HepG2 (cell line): ENCODE measurements at regions not wholly inside any gene's neighbourhood (a gene's known extent, or its start where the extent isn't known, plus 50 kb on each side); places are given as distances from the start of the nearest gene placed in this dataset.

ENCODE experiments used
- ATAC-seq: fragments of 200-7000 bp; cut with Tn5 transposase; 3 replicates; pipeline ENCODE4 v1.9.1; 2020; ENCODE audit warnings: mild to moderate bottlenecking, moderate library complexity
- BruUV-seq: library from RNA; stranded (reverse); fragments of 400-500 nt; replicated peaks from 2 replicates; lab custom pipeline; 2021; lab: Mats Ljungman, UMichigan
- CTCF ChIA-PET: fragments of 300-600 bp; formaldehyde crosslinking; extraction: SDS; loops from one replicate; lab custom pipeline; 2021; ENCODE audit warnings: low total read pairs, inconsistent platforms, low intra/inter-chr PET ratio; lab: Yijun Ruan, JAX
- POLR2A ChIA-PET: fragments of 350-600 bp; sonication (Branson Sonifier 250); formaldehyde crosslinking; loops from one replicate; lab custom pipeline; 2020; ENCODE audit warnings: antibody characterized with exemption, inconsistent platforms; lab: Yijun Ruan, JAX
- DNase-seq: peaks from one replicate; pipeline ENCODE4 v3.0.0-alpha.2; 2015; ENCODE audit warnings: low spot score
- FAIRE-seq: peaks from 3 replicates; lab custom pipeline; 2011; peaks lifted over from hg19 to GRCh38; lab: Jason Lieb, UNC
- H2AFZ ChIP-seq: one replicate; pipeline ENCODE4 v1.6.1; 2011; ENCODE audit warnings: low read length, inconsistent platforms
- H3K27ac ChIP-seq: fragments of 300-600 bp; 3 replicates; pipeline ENCODE4 v1.8.0; 2011; ENCODE audit warnings: mixed run types, mild to moderate bottlenecking, mixed read lengths, low read length, inconsistent platforms; ENCODE audit not compliant: insufficient read depth; ENCODE audit errors: extremely low read length
- H3K27me3 ChIP-seq, 2 experiments: fragments of 200-600 bp in 1 of 2; 2 replicates in 1 of 2; 3 replicates in 1 of 2; pipeline versions ENCODE4 v1.6.0 to v1.8.0; 2011; ENCODE audit warnings: low read length in 2 of 2, mild to moderate bottlenecking in 2 of 2, moderate library complexity in 2 of 2, inconsistent platforms in 1 of 2; ENCODE audit not compliant: insufficient read depth in 2 of 2, control insufficient read depth in 1 of 2
- H3K36me3 ChIP-seq, 2 experiments: fragments of 200-600 bp in 1 of 2; replicated peaks in 1 of 2; 2 replicates in 1 of 2; 3 replicates in 1 of 2; pipeline versions ENCODE4 v1.5.1 to v1.8.0; 2011; ENCODE audit warnings: low read length in 2 of 2, inconsistent platforms in 1 of 2; ENCODE audit not compliant: insufficient read depth in 2 of 2, control insufficient read depth in 1 of 2
- H3K4me1 ChIP-seq: 2 replicates; pipeline ENCODE4 v1.5.1; 2012; ENCODE audit warnings: low read length, inconsistent platforms; ENCODE audit not compliant: insufficient read depth
- H3K4me2 ChIP-seq: 2 replicates; pipeline ENCODE4 v1.6.0; 2011; ENCODE audit warnings: low read depth, low read length, inconsistent platforms
- H3K4me3 ChIP-seq, 3 experiments: fragments of 200-600 bp in 1 of 3; sonication (generic), shearing (Covaris generic) in 1 of 3; replicated peaks in 1 of 3; 2 replicates each; pipeline ENCODE4 v1.5.1; 2011 to 2016; ENCODE audit warnings: low read length in 3 of 3, inconsistent platforms in 2 of 3, low read depth in 2 of 3, mild to moderate bottlenecking in 2 of 3, control low read depth in 1 of 3, mixed read lengths in 1 of 3; ENCODE audit not compliant: insufficient read depth in 1 of 3
- H3K79me2 ChIP-seq: one replicate; pipeline ENCODE4 v1.6.1; 2011; ENCODE audit warnings: low read length, inconsistent platforms; ENCODE audit not compliant: insufficient read depth
- H3K9ac ChIP-seq: 2 replicates; pipeline ENCODE4 v1.6.0; 2011; ENCODE audit warnings: mild to moderate bottlenecking, low read depth, low read length, inconsistent platforms; ENCODE audit not compliant: insufficient read depth
- H3K9me3 ChIP-seq: 2 replicates; pipeline ENCODE4 v1.5.1; 2012; ENCODE audit warnings: mild to moderate bottlenecking, low read length
- H4K20me1 ChIP-seq: 2 replicates; pipeline ENCODE4 v1.6.0; 2011; ENCODE audit warnings: inconsistent platforms, mild to moderate bottlenecking, low read length, moderate library complexity; ENCODE audit not compliant: insufficient read depth
- CENPX ChIP-seq: sonication (generic); formaldehyde crosslinking; IDR thresholded peaks from 2 replicates; pipeline ENCODE4 v1.9.0; 2021; ENCODE audit warnings: mild to moderate bottlenecking, missing genetic modification reagents, moderate library complexity
- CHD4 ChIP-seq: fragments of 200-600 bp; sonication (generic); IDR thresholded peaks from 2 replicates; pipeline ENCODE4 v1.7.0; 2017; ENCODE audit warnings: mild to moderate bottlenecking, low read length, borderline replicate concordance
- FOXM1 ChIP-seq: sonication (generic); formaldehyde crosslinking; IDR thresholded peaks from 2 replicates; pipeline ENCODE4 v1.5.0; 2020; ENCODE audit warnings: missing genetic modification reagents
- HDAC6 ChIP-seq: fragments of 200-600 bp; sonication (generic); IDR thresholded peaks from 2 replicates; pipeline ENCODE4 v1.7.0; 2017; ENCODE audit warnings: mild to moderate bottlenecking, antibody characterized with exemption, low read length, low read depth
- KDM5B ChIP-seq: sonication (generic); formaldehyde crosslinking; IDR thresholded peaks from 2 replicates; pipeline ENCODE4 v1.4.0; 2020; ENCODE audit warnings: missing genetic modification reagents, mild to moderate bottlenecking, borderline replicate concordance
- KLF9 ChIP-seq: IDR thresholded peaks from 2 replicates; pipeline ENCODE4 v1.6.1; 2016; ENCODE audit warnings: low read depth
- NCOA1 ChIP-seq: sonication (generic); formaldehyde crosslinking; IDR thresholded peaks from 2 replicates; pipeline ENCODE4 v1.9.0; 2021; ENCODE audit warnings: missing genetic modification reagents
- NFIC ChIP-seq: IDR thresholded peaks from 2 replicates; pipeline ENCODE4 v1.6.1; 2012; ENCODE audit warnings: mild to moderate bottlenecking, low read length, inconsistent platforms
- PHB2 ChIP-seq: fragments of 450-650 bp; IDR thresholded peaks from 2 replicates; pipeline ENCODE4 v1.6.1; 2018; ENCODE audit not compliant: partially characterized antibody
- SKIL ChIP-seq: sonication (generic); formaldehyde crosslinking; IDR thresholded peaks from 2 replicates; pipeline ENCODE4 v1.8.0; 2022; ENCODE audit warnings: missing genetic modification reagents, mild to moderate bottlenecking, moderate library complexity, borderline replicate concordance
- SP1 ChIP-seq, 2 experiments: fragments of 450-650 bp in 1 of 2; sonication (generic) in 1 of 2; formaldehyde crosslinking in 1 of 2; IDR thresholded peaks; 2 replicates each; pipeline versions ENCODE4 v1.4.0 to v1.6.1; 2016 to 2020; ENCODE audit warnings: missing genetic modification reagents in 1 of 2
- TEAD2 ChIP-seq: sonication (generic); formaldehyde crosslinking; IDR thresholded peaks from 2 replicates; pipeline ENCODE4 v1.9.0; 2021; ENCODE audit warnings: missing genetic modification reagents
- TRIM22 ChIP-seq: fragments of 450-650 bp; IDR thresholded peaks from 2 replicates; pipeline ENCODE4 v1.6.1; 2017
- ZFP37 ChIP-seq: sonication (generic); formaldehyde crosslinking; IDR thresholded peaks from 2 replicates; pipeline ENCODE4 v1.4.0; 2020; ENCODE audit warnings: missing genetic modification reagents, borderline replicate concordance
- ZFX ChIP-seq: sonication (generic); formaldehyde crosslinking; IDR thresholded peaks from 2 replicates; pipeline ENCODE4 v1.4.0; 2020; ENCODE audit warnings: mild to moderate bottlenecking, low read depth, missing genetic modification reagents, moderate library complexity
- ZNF207 ChIP-seq: fragments of 450-650 bp; IDR thresholded peaks from 2 replicates; pipeline ENCODE4 v1.6.1; 2016; ENCODE audit warnings: antibody characterized with exemption, borderline replicate concordance
- ZNF30 ChIP-seq: sonication (generic); formaldehyde crosslinking; IDR thresholded peaks from 2 replicates; pipeline ENCODE4 v1.5.0; 2020; ENCODE audit warnings: mild to moderate bottlenecking, missing genetic modification reagents
- ZNF720 ChIP-seq: sonication (generic); formaldehyde crosslinking; IDR thresholded peaks from 2 replicates; pipeline ENCODE4 v1.4.0; 2020; ENCODE audit warnings: missing genetic modification reagents
- ZZZ3 ChIP-seq: sonication (generic); formaldehyde crosslinking; IDR thresholded peaks from 2 replicates; pipeline ENCODE4 v1.4.0; 2020; ENCODE audit warnings: missing genetic modification reagents, mild to moderate bottlenecking, borderline replicate concordance
- WGBS: methylation state at CpG from one replicate; pipeline ENCODE4 v1.1.6; 2017; ENCODE audit warnings: low lambda C conversion rate; 5-methylcytosine and 5-hydroxymethylcytosine counted together
- in situ Hi-C: cut with HindIII; loops from 2 replicates; pipeline ENCODE4 v1.10.0; 2017; ENCODE audit warnings: low pct_unique_long_range_greater_than_20kb; ENCODE audit not compliant: extremely low pct_ligation_motif_present
- intact Hi-C: fragments of 100-400 bp; cut with micrococcal nuclease; formaldehyde crosslinking; loops from one replicate; pipeline ENCODE4 v1.10.0; 2022; ENCODE audit not compliant: unreplicated experiment
- TF ChIP-seq, protein P1 (sequence below): sonication (generic); formaldehyde crosslinking; IDR thresholded peaks from 2 replicates; pipeline ENCODE4 v1.5.0; 2020; ENCODE audit warnings: missing genetic modification reagents, mild to moderate bottlenecking, borderline replicate concordance

DNA sequence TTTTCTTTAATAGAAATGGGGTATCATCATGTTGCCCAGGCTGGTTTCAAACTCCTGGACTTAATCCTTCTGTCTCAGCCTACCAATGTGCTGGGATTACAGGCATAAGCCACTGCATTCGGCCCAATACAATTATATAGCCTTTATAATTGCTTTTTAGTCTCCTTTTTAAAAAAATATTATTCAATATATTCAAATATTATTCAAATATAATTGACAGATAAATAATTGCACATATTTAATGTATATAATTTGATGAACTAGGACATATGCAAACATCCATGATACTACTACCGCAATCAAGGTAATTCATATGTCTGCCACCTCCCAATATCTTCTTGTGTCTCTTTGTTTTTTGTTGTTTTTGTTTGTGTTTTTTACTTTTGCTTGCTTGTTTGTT, 894.2 kb upstream of the PTPRD start:
- Histone ChIP-seq H3K4me2 (no peak overlapping the region), H3K4me1 (no peaks in the 10 kb centered on the region), H2AFZ (no peak overlapping the region), H3K36me3 (no peaks in the 10 kb centered on the region), H3K79me2 (no peaks in the 10 kb centered on the region), H3K4me3 (no peak overlapping the region), H3K27me3 (no peaks in the 10 kb centered on the region), H4K20me1 (no peaks in the 10 kb centered on the region), H3K9me3 (peaks cover 73% of the 10 kb centered on the region), H3K27ac (no peak overlapping the region), H3K9ac (no peak overlapping the region)
- intact Hi-C loops (no loop called here), in situ Hi-C loops (no loop called here)
- DNase-seq = no peak
- POLR2A ChIA-PET = no interaction called here
- CTCF ChIA-PET = no interaction called here
- FAIRE-seq = no peak
- no peak for TF ChIP-seq ZNF720 (CRISPR knock-in tag)
- TF ChIP-seq ZFP37 = no peak
- no peak for TF ChIP-seq TRIM22
- TF ChIP-seq ZFX = no peak
- no peak for TF ChIP-seq ZNF30 (CRISPR knock-in tag)
- no peak for TF ChIP-seq SP1 (IDR thresholded peaks at IDR 0.05)
- no peak for TF ChIP-seq SP1 (CRISPR knock-in tag; IDR thresholded peaks at IDR 0.05)
- no peak for TF ChIP-seq HDAC6
- TF ChIP-seq ZNF207 = no peak
- no peak for TF ChIP-seq KDM5B (CRISPR knock-in tag)
- TF ChIP-seq CHD4 = no peak
- no peak for TF ChIP-seq ZZZ3 (CRISPR knock-in tag)
- no peak for TF ChIP-seq PHB2
- TF ChIP-seq TEAD2 (CRISPR knock-in tag) = no peak
- TF ChIP-seq NFIC = no peak
- no peak for TF ChIP-seq FOXM1
- TF ChIP-seq, protein P1, sequence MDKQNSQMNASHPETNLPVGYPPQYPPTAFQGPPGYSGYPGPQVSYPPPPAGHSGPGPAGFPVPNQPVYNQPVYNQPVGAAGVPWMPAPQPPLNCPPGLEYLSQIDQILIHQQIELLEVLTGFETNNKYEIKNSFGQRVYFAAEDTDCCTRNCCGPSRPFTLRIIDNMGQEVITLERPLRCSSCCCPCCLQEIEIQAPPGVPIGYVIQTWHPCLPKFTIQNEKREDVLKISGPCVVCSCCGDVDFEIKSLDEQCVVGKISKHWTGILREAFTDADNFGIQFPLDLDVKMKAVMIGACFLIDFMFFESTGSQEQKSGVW = no peak
- TF ChIP-seq SKIL (CRISPR knock-in tag) = no peak
- TF ChIP-seq KLF9 = no peak
- no peak for TF ChIP-seq NCOA1 (CRISPR knock-in tag)
- no peak for TF ChIP-seq CENPX (CRISPR knock-in tag)
- no TSS peak for BruUV-seq
- no peak for ATAC-seq
- WGBS = 4% methylated on average over 2 of the region's 2 CpGs
